ENCODE measurements at regions not wholly inside any gene's neighbourhood (a gene's known extent, or its start where the extent isn't known, plus 50 kb on each side); places are given as distances from the start of the nearest gene placed in this dataset.

DNA sequence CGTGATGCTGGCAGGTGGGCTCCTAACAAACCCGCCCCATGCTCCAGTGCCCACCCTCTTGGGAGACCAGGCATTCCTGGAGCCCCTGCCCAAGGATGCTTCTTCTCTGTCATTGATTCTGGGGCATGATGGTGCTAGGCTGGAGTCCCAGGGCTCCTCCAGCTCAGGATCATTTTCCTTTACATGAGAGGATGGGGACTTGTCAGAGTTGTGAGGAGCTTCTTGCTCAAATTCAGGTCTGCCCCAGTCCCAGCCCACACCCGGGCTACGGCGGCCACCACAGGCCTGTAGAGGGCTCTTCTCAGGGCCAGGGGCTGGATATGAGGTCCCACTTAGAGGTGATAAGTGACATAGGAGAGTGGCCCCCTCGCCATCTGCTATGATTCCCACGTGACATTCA lies 141.1 kb upstream of the COPS8 start (continued):
- TF ChIP-seq, protein P1, sequence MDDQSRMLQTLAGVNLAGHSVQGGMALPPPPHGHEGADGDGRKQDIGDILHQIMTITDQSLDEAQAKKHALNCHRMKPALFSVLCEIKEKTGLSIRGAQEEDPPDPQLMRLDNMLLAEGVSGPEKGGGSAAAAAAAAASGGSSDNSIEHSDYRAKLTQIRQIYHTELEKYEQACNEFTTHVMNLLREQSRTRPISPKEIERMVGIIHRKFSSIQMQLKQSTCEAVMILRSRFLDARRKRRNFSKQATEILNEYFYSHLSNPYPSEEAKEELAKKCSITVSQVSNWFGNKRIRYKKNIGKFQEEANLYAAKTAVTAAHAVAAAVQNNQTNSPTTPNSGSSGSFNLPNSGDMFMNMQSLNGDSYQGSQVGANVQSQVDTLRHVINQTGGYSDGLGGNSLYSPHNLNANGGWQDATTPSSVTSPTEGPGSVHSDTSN (IDR thresholded peaks at IDR 0.05): no peak
- TF ChIP-seq, protein P2, sequence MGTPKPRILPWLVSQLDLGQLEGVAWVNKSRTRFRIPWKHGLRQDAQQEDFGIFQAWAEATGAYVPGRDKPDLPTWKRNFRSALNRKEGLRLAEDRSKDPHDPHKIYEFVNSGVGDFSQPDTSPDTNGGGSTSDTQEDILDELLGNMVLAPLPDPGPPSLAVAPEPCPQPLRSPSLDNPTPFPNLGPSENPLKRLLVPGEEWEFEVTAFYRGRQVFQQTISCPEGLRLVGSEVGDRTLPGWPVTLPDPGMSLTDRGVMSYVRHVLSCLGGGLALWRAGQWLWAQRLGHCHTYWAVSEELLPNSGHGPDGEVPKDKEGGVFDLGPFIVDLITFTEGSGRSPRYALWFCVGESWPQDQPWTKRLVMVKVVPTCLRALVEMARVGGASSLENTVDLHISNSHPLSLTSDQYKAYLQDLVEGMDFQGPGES (IDR thresholded peaks at IDR 0.05; ENCODE audit: low read depth, low read length): no peak
- no peak for TF ChIP-seq SMC3 (IDR thresholded peaks at IDR 0.05; ENCODE audit: low read depth, low read length)
- TF ChIP-seq JUND (IDR thresholded peaks at IDR 0.05): no peak
- TF ChIP-seq FOSL2 (IDR thresholded peaks at IDR 0.05; ENCODE audit: borderline replicate concordance, low read depth): no peak
- TF ChIP-seq TAF1 (IDR thresholded peaks at IDR 0.05; ENCODE audit: borderline replicate concordance, low read depth, low read length): no peak

DNA sequence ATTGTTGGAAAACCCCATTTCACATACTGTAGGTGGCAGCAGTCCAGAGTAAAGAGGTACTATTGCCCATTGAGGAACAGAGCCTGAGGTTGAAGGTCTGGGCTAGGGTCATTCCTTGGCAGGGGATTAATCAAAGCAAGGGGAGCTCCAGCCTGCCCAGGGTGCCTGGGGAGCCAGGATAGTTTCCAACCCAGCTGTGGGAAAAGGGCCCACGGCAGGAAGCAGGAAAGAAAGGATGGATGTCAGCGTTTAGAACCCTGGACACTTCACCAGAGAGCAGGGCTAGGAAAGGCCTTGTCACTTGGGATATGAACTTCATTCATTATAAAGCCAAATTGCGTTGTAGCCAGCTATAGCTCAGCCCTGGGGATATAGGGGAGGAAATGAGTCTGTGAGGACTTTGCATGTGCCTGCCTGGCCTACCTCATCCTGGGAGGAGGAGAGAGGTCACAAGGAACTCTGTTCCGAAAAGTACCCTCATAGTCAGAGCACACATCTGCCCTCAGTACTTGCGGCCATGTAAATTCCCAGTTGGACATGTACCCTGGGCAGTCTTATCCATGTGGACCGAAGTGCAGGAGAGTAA lies 140.2 kb upstream of the COPS8 start:
- Histone ChIP-seq H3K36me3 (replicated peaks in 1 of 2; ENCODE audit: control insufficient read depth in 1 of 2, insufficient read depth in 2 of 2, low read length in 1 of 2) (no peaks in the 10 kb centered on the region), H4K20me1 (ENCODE audit: insufficient read depth) (no peaks in the 10 kb centered on the region), H3K4me3 (ENCODE audit: low read depth in 2 of 2, low read length in 1 of 2) (no peak overlapping the region), H3K4me1 (ENCODE audit: control insufficient read depth in 1 of 2, insufficient read depth in 2 of 2, low read depth in 1 of 2, low read length in 1 of 2) (no peaks in the 10 kb centered on the region), H3K27me3 (ENCODE audit: insufficient read depth) (no peaks in the 10 kb centered on the region), H3F3A (replicated peaks; ENCODE audit: insufficient read depth) (no peaks in the 10 kb centered on the region), H3K9me3 (no peaks in the 10 kb centered on the region), H3K79me2 (ENCODE audit: insufficient read depth) (no peaks in the 10 kb centered on the region), H3K9ac (no peak overlapping the region), H3K9me2 (no peaks in the 10 kb centered on the region), H3K27ac (ENCODE audit: low read depth in 2 of 2, low read length in 1 of 2) (no peak overlapping the region), H3K4me2 (no peak overlapping the region), H2AFZ (ENCODE audit: low read depth) (no peak overlapping the region)
- ChIA-PET CTCF (no interaction called here), POLR2A (no interaction called here)
- TF ChIP-seq FOXM1 (IDR thresholded peaks at IDR 0.05; ENCODE audit: low read depth): no peak
- TF ChIP-seq FOXJ3 (CRISPR knock-in tag; IDR thresholded peaks at IDR 0.05): no peak
- TF ChIP-seq RXRA (IDR thresholded peaks at IDR 0.05; ENCODE audit: borderline replicate concordance, low read depth): no peak
- DNase-seq: no peak
- 19% methylated on average over 3 of the region's 6 CpGs for WGBS (ENCODE audit: low lambda C conversion rate)

DNA sequence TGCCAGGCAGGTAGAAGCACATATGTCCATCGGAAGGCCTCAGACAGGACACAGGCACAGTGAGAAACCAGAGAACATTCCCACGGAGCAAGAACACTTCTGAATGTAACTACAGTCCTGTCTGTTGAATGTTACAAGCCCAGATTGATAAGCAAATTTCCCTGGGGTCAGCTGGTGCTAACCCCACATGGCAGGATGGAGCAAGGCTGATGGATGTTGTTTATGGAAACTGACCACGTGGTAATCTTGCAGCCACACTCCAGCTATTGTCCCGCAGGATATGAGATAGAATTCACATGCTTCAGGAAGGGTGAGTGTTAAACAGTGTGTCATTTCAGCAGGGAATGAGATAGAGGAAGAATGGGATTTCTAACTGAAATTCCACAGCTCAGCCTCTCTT lies 138.8 kb upstream of the COPS8 start:
- POLR2A ChIA-PET: no interaction called here
- TF ChIP-seq TEAD4 (IDR thresholded peaks at IDR 0.05; ENCODE audit: borderline replicate concordance, insufficient read depth) (no peak), EZH2phosphoT487 (IDR thresholded peaks at IDR 0.05; ENCODE audit: borderline replicate concordance, low read depth) (no peak), FOXM1 (IDR thresholded peaks at IDR 0.05; ENCODE audit: low read depth) (no peak), TAF1 (IDR thresholded peaks at IDR 0.05; ENCODE audit: borderline replicate concordance, low read depth, low read length) (no peak), GATA2 (CRISPR knock-in tag; IDR thresholded peaks at IDR 0.05) (no peak), TCF12 (IDR thresholded peaks at IDR 0.05) (no peak), GABPA (IDR thresholded peaks at IDR 0.05; ENCODE audit: low read depth) (no peak), SMC3 (IDR thresholded peaks at IDR 0.05; ENCODE audit: low read depth, low read length) (no peak), CHD2 (IDR thresholded peaks at IDR 0.05; ENCODE audit: low read length, partially characterized antibody) (no peak), YY1 (IDR thresholded peaks at IDR 0.05; ENCODE audit: low read depth) (no peak), FOXJ3 (CRISPR knock-in tag; IDR thresholded peaks at IDR 0.05) (no peak), ELF1 (IDR thresholded peaks at IDR 0.05) (no peak), EP300 (IDR thresholded peaks at IDR 0.05; ENCODE audit: borderline replicate concordance in 1 of 2, low read depth in 1 of 2, low read length in 1 of 2) (no peak), JUND (IDR thresholded peaks at IDR 0.05) (no peak)
- TF ChIP-seq, protein P3, sequence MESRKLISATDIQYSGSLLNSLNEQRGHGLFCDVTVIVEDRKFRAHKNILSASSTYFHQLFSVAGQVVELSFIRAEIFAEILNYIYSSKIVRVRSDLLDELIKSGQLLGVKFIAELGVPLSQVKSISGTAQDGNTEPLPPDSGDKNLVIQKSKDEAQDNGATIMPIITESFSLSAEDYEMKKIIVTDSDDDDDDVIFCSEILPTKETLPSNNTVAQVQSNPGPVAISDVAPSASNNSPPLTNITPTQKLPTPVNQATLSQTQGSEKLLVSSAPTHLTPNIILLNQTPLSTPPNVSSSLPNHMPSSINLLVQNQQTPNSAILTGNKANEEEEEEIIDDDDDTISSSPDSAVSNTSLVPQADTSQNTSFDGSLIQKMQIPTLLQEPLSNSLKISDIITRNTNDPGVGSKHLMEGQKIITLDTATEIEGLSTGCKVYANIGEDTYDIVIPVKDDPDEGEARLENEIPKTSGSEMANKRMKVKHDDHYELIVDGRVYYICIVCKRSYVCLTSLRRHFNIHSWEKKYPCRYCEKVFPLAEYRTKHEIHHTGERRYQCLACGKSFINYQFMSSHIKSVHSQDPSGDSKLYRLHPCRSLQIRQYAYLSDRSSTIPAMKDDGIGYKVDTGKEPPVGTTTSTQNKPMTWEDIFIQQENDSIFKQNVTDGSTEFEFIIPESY (IDR thresholded peaks at IDR 0.05; ENCODE audit: borderline replicate concordance, low read depth): no peak
- TF ChIP-seq, protein P4, sequence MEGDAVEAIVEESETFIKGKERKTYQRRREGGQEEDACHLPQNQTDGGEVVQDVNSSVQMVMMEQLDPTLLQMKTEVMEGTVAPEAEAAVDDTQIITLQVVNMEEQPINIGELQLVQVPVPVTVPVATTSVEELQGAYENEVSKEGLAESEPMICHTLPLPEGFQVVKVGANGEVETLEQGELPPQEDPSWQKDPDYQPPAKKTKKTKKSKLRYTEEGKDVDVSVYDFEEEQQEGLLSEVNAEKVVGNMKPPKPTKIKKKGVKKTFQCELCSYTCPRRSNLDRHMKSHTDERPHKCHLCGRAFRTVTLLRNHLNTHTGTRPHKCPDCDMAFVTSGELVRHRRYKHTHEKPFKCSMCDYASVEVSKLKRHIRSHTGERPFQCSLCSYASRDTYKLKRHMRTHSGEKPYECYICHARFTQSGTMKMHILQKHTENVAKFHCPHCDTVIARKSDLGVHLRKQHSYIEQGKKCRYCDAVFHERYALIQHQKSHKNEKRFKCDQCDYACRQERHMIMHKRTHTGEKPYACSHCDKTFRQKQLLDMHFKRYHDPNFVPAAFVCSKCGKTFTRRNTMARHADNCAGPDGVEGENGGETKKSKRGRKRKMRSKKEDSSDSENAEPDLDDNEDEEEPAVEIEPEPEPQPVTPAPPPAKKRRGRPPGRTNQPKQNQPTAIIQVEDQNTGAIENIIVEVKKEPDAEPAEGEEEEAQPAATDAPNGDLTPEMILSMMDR (IDR thresholded peaks at IDR 0.05): no peak
- Histone ChIP-seq H3K4me1 (ENCODE audit: control insufficient read depth in 1 of 2, insufficient read depth in 2 of 2, low read depth in 1 of 2, low read length in 1 of 2) (no peaks in the 10 kb centered on the region), H3F3A (replicated peaks; ENCODE audit: insufficient read depth) (no peaks in the 10 kb centered on the region), H3K27ac (ENCODE audit: low read depth in 2 of 2, low read length in 1 of 2) (no peak overlapping the region), H3K27me3 (ENCODE audit: insufficient read depth) (no peaks in the 10 kb centered on the region), H3K9me2 (no peaks in the 10 kb centered on the region), H3K9me3 (no peaks in the 10 kb centered on the region), H3K79me2 (ENCODE audit: insufficient read depth) (no peaks in the 10 kb centered on the region), H3K4me2 (no peak overlapping the region), H3K36me3 (replicated peaks in 1 of 2; ENCODE audit: control insufficient read depth in 1 of 2, insufficient read depth in 2 of 2, low read length in 1 of 2) (no peaks in the 10 kb centered on the region), H3K4me3 (ENCODE audit: low read depth in 2 of 2, low read length in 1 of 2) (no peak overlapping the region), H2AFZ (ENCODE audit: low read depth) (no peak overlapping the region), H3K9ac (no peak overlapping the region), H4K20me1 (ENCODE audit: insufficient read depth) (no peaks in the 10 kb centered on the region)
- WGBS (ENCODE audit: low lambda C conversion rate): 32% methylated on average over 4 of the region's 4 CpGs
- DNase-seq: no peak
- CTCF ChIA-PET: no interaction called here
